ENCODE measurements at regions not wholly inside any gene's neighbourhood (a gene's known extent, or its start where the extent isn't known, plus 50 kb on each side); places are given as distances from the start of the nearest gene placed in this dataset.

- ATAC-seq: no peak
- TF ChIP-seq GLIS3 (CRISPR knock-in tag; IDR thresholded peaks at IDR 0.05): no peak
- TF ChIP-seq ZFP3 (CRISPR knock-in tag; IDR thresholded peaks at IDR 0.05): no peak
- no peak for TF ChIP-seq TOX (CRISPR knock-in tag; IDR thresholded peaks at IDR 0.05; ENCODE audit: borderline replicate concordance)
- TF ChIP-seq CSDC2 (CRISPR knock-in tag; IDR thresholded peaks at IDR 0.05): no peak
- TF ChIP-seq PATZ1 (CRISPR knock-in tag; IDR thresholded peaks at IDR 0.05; ENCODE audit: borderline replicate concordance): no peak
- no peak for TF ChIP-seq ZNF565 (CRISPR knock-in tag; conservative IDR thresholded peaks at IDR 0.05; ENCODE audit: low read depth)
- TF ChIP-seq, protein P1, sequence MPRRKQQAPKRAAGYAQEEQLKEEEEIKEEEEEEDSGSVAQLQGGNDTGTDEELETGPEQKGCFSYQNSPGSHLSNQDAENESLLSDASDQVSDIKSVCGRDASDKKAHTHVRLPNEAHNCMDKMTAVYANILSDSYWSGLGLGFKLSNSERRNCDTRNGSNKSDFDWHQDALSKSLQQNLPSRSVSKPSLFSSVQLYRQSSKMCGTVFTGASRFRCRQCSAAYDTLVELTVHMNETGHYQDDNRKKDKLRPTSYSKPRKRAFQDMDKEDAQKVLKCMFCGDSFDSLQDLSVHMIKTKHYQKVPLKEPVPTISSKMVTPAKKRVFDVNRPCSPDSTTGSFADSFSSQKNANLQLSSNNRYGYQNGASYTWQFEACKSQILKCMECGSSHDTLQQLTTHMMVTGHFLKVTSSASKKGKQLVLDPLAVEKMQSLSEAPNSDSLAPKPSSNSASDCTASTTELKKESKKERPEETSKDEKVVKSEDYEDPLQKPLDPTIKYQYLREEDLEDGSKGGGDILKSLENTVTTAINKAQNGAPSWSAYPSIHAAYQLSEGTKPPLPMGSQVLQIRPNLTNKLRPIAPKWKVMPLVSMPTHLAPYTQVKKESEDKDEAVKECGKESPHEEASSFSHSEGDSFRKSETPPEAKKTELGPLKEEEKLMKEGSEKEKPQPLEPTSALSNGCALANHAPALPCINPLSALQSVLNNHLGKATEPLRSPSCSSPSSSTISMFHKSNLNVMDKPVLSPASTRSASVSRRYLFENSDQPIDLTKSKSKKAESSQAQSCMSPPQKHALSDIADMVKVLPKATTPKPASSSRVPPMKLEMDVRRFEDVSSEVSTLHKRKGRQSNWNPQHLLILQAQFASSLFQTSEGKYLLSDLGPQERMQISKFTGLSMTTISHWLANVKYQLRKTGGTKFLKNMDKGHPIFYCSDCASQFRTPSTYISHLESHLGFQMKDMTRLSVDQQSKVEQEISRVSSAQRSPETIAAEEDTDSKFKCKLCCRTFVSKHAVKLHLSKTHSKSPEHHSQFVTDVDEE (CRISPR knock-in tag; IDR thresholded peaks at IDR 0.05): no peak
- no peak for TF ChIP-seq TCF4 (CRISPR knock-in tag; IDR thresholded peaks at IDR 0.05; ENCODE audit: borderline replicate concordance)
- no peak for TF ChIP-seq BACH2 (CRISPR knock-in tag; IDR thresholded peaks at IDR 0.05; ENCODE audit: borderline replicate concordance)
- TF ChIP-seq ZNF70 (CRISPR knock-in tag; IDR thresholded peaks at IDR 0.05): no peak
- TF ChIP-seq, protein P2, sequence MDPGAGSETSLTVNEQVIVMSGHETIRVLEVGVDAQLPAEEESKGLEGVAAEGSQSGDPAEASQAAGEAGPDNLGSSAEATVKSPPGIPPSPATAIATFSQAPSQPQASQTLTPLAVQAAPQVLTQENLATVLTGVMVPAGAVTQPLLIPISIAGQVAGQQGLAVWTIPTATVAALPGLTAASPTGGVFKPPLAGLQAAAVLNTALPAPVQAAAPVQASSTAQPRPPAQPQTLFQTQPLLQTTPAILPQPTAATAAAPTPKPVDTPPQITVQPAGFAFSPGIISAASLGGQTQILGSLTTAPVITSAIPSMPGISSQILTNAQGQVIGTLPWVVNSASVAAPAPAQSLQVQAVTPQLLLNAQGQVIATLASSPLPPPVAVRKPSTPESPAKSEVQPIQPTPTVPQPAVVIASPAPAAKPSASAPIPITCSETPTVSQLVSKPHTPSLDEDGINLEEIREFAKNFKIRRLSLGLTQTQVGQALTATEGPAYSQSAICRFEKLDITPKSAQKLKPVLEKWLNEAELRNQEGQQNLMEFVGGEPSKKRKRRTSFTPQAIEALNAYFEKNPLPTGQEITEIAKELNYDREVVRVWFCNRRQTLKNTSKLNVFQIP (CRISPR knock-in tag; IDR thresholded peaks at IDR 0.05; ENCODE audit: borderline replicate concordance, low read depth): no peak
- no peak for TF ChIP-seq CSRNP3 (CRISPR knock-in tag; IDR thresholded peaks at IDR 0.05)
- TF ChIP-seq, protein P3, sequence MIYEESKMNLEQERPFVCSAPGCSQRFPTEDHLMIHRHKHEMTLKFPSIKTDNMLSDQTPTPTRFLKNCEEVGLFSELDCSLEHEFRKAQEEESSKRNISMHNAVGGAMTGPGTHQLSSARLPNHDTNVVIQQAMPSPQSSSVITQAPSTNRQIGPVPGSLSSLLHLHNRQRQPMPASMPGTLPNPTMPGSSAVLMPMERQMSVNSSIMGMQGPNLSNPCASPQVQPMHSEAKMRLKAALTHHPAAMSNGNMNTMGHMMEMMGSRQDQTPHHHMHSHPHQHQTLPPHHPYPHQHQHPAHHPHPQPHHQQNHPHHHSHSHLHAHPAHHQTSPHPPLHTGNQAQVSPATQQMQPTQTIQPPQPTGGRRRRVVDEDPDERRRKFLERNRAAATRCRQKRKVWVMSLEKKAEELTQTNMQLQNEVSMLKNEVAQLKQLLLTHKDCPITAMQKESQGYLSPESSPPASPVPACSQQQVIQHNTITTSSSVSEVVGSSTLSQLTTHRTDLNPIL (CRISPR knock-in tag; IDR thresholded peaks at IDR 0.05; ENCODE audit: low read depth): no peak
- TF ChIP-seq ZC3H10 (CRISPR knock-in tag; IDR thresholded peaks at IDR 0.05): no peak
Observed at GRCh38 chr20:48457193-48458002, 370.4 kb downstream of the PREX1 start.

DNA sequence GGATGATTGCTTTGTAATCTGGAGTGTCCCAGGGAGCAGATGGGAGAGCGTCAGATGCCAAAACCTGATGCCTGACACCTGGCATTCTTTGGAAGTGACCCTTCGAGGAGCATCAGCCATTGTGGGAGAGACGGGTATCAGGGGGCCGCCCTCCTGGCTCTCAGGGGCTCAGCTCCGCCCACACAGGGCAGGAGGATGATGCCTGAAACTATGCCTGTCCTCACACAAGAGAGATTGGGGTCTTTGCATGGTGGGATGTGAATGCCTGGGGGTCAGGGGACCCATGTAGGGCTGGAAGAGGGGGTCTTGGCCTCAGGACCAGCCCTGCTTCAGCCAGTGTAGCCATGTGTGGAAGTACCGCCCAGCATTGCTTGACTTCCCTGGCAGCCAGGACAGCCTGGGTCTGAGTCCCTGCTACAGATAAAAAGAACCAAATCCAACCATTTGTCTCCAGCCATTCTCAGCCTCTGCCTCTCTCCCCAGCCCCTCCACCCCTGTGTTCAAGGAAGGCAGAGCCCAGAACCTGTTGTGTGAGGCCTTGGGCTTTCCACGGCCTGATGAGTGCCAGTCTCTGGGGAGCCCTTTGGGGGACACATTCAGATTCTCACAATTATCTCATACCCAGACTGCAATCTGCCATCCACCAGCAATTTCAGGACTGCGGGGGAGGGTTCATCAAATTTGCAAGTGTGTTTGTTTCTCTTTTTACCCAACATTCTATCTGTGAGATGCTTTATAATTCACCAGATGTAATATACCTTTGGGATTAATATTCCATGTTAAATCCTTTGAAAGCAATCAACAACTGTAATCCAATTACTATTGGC, 371.2 kb downstream of the PREX1 start:
- TF ChIP-seq, protein P1 (CRISPR knock-in tag; IDR thresholded peaks at IDR 0.05): no peak
- no peak for TF ChIP-seq ZFP3 (CRISPR knock-in tag; IDR thresholded peaks at IDR 0.05)
- no peak for TF ChIP-seq ESRRG (CRISPR knock-in tag; IDR thresholded peaks at IDR 0.05)
- TF ChIP-seq ARNTL (CRISPR knock-in tag; IDR thresholded peaks at IDR 0.05; ENCODE audit: borderline replicate concordance, low read depth): no peak
- no peak for TF ChIP-seq ZNF70 (CRISPR knock-in tag; IDR thresholded peaks at IDR 0.05)
- TF ChIP-seq, protein P3 (CRISPR knock-in tag; IDR thresholded peaks at IDR 0.05; ENCODE audit: low read depth): no peak
- no peak for TF ChIP-seq PPARA (CRISPR knock-in tag; IDR thresholded peaks at IDR 0.05; ENCODE audit: borderline replicate concordance)
- TF ChIP-seq ZNF565 (CRISPR knock-in tag; conservative IDR thresholded peaks at IDR 0.05; ENCODE audit: low read depth): no peak
- TF ChIP-seq, protein P2 (CRISPR knock-in tag; IDR thresholded peaks at IDR 0.05; ENCODE audit: borderline replicate concordance, low read depth): no peak
- TF ChIP-seq GLIS3 (CRISPR knock-in tag; IDR thresholded peaks at IDR 0.05): no peak
- TF ChIP-seq ZNF8 (CRISPR knock-in tag; IDR thresholded peaks at IDR 0.05): no peak
- TF ChIP-seq ISL1 (CRISPR knock-in tag; IDR thresholded peaks at IDR 0.05): no peak
- no peak for TF ChIP-seq RARB (CRISPR knock-in tag; IDR thresholded peaks at IDR 0.05)
- ATAC-seq: no peak

Data from SK-N-SH treated with all-trans-retinoic acid at 6 μM for 48 hours (cell line).